Fibroblast of the aortic adventitia (primary cell): ENCODE measurements at regions not wholly inside any gene's neighbourhood (a gene's known extent, or its start where the extent isn't known, plus 50 kb on each side); places are given as distances from the start of the nearest gene placed in this dataset.

Experiments used
- DNase-seq: peaks from one replicate; pipeline ENCODE4 v3.0.0-alpha.2; 2010; ENCODE audit warnings: low read depth
- H3K4me3 ChIP-seq: 2 replicates; pipeline ENCODE4 v1.5.1; 2011; ENCODE audit warnings: low read depth, mild to moderate bottlenecking, control low read depth, low read length, moderate library complexity
- TF ChIP-seq, protein P1 (sequence below): IDR thresholded peaks from 2 replicates; pipeline ENCODE4 v1.5.1; 2011; ENCODE audit warnings: mild to moderate bottlenecking, low read length, control low read depth, inconsistent platforms; ENCODE audit not compliant: insufficient read depth

DNA sequence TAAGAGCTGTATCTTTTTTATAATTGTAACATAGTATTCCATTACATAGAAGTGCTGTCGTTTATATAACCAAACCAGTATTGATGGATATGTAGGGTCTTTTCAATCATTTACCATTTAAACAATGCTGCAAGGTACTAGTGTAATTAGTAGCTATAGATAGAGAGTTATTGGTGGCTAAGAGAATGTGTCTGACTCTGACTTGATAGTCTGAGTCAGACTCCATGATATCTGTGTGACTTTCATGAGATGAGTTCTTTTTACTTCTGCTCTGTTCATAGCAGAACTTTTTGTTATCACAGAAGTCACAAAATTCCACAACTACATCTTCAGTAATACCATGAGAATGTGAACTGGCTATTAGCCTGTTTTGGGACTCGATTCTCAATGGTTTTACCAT is 150.6 kb downstream of the FHIP1A start:
- DNase-seq, result no peak
- no peak overlapping the region for H3K4me3 ChIP-seq
- TF ChIP-seq, protein P1, sequence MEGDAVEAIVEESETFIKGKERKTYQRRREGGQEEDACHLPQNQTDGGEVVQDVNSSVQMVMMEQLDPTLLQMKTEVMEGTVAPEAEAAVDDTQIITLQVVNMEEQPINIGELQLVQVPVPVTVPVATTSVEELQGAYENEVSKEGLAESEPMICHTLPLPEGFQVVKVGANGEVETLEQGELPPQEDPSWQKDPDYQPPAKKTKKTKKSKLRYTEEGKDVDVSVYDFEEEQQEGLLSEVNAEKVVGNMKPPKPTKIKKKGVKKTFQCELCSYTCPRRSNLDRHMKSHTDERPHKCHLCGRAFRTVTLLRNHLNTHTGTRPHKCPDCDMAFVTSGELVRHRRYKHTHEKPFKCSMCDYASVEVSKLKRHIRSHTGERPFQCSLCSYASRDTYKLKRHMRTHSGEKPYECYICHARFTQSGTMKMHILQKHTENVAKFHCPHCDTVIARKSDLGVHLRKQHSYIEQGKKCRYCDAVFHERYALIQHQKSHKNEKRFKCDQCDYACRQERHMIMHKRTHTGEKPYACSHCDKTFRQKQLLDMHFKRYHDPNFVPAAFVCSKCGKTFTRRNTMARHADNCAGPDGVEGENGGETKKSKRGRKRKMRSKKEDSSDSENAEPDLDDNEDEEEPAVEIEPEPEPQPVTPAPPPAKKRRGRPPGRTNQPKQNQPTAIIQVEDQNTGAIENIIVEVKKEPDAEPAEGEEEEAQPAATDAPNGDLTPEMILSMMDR, result no peak

DNA sequence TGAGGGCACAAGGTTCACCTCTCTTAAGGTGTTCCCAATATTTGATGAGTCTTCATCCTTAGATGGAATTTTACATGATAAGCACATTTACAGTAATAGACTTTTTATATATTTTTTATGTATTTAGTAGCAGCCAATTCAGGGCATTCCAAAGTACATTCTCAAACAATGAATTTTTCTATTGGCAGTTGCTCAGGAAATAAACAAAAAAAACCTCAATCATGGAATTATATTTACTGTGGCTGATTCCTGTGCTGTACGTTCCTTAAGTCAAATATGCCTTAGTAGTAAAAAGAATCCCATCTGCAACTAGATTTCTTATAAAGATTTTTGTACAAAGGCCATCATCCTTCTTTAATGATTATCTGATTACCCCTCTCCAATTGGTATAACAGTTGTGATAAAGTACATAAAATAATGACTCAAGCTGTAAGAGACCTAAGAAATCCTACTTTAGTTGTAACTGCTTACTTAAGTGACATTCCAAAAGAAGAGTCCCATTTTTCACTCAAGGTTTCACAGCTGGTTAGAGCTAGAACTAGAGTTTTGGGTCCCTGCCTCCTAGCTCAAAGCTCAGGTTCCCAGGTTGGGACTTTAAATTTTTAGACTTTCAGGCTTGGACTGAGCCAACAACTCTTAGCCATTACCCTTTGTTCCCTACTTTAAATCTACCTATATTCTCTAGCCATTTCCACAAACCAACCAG is 152.7 kb downstream of the FHIP1A start:
- DNase-seq, result peak; percentile 44
- H3K4me3 ChIP-seq, result no peak overlapping the region
- TF ChIP-seq, protein P1, result no peak

DNA sequence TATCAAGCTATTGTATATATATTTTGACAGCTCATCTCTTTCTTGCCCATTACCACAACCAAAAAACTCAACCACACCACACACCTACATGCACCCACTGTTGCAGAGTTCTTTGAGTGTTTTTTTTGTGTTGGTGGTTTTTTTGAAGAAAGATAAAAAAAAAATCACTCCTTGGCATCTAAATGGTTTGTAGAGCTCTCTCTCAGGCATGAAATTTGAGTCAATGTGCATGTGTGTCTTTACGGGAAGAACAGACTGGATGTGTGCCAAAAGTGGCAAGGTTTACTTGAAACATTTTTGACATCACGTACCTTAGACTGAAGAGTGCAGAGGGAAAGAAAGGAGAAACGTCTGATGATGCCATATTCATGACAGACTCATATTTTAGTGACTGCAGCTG is 154.2 kb downstream of the FHIP1A start:
- no peak for DNase-seq
- no peak overlapping the region for H3K4me3 ChIP-seq
- TF ChIP-seq, protein P1, result no peak

DNA sequence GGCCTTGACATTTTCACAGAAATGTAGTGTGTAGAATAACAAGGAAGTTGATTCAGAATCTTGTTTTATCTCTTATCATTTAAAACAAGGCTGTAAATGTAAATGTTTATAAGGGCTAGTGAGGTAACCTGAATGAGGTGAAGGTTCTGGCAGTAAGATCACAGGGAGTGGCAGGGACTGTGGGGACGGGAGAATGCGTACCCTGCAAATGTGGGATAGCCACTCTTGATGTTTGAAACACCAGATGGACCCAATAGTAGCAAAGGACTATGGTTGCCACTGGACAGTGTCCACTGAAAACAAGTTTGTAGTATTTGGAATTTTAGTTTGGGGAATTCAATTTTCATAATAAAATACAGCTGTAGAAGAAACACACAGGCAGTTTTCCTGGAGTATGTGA is 155.3 kb downstream of the FHIP1A start:
- TF ChIP-seq, protein P1, result no peak
- DNase-seq, result no peak
- H3K4me3 ChIP-seq, result no peak overlapping the region

DNA sequence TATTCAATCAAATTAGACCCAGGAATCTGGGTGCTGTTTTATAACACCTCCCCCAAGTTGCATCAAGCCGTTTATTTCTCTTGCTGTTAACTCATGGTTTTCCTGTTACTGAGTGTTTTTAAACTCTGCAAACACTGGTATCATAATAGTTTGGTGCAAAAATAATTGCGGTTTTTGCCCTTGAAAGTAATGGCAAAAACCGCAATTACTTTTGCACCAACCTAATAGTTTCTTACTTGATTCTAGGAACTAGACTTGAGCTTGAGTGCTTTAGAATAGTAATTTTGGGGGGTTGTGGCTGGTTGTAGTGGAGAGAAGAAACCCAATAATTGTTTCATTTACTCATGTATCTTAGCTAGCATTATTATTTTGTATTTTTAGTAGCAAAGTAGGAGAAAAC is 156.6 kb downstream of the FHIP1A start:
- H3K4me3 ChIP-seq, result no peak overlapping the region
- TF ChIP-seq, protein P1, result no peak
- no peak for DNase-seq

DNA sequence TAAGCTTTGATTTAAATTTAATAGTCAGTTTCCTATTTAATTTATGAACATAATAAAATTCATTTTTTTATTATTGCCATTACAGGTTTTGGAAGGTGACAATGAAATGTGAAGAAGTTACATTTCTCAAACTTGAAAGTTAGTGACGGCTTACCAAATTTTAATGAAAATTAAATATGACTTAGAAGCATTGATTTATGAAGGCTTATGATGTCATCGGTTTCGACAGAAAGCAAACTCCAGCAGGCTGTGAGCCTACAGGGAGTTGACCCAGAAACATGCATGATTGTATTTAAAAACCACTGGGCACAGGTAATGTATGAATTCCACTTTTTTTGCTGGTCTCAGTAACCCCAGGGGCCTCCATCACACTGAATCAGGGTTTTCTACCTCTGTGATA is 157.1 kb downstream of the FHIP1A start:
- TF ChIP-seq, protein P1, result no peak
- no peak overlapping the region for H3K4me3 ChIP-seq
- no peak for DNase-seq

DNA sequence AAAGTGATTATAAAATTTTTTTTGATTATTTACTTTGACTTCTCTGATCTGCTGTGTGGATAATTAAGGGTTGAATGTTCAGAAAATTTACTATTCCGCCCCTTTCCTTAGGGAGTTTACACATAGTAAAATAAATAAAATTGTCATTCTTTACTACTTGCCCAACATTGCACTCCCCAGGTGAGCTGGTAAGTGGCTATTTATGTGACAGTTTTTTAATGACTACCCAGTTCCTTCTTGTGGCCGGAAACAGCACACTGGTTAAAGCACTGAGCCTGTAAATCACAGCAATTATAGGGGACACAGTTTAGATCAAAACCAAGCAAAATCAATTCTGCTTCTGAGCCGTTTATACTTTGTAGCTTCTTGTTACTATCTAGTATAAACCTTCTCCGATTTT is 158.1 kb downstream of the FHIP1A start:
- DNase-seq, result no peak
- TF ChIP-seq, protein P1, result no peak
- H3K4me3 ChIP-seq, result no peak overlapping the region
